PC-9 (cell line): ENCODE measurements at regions not wholly inside any gene's neighbourhood (a gene's known extent, or its start where the extent isn't known, plus 50 kb on each side); places are given as distances from the start of the nearest gene placed in this dataset.

Source experiments
- CTCF ChIP-seq: fragments of 200-600 bp; sonication (generic); conservative IDR thresholded peaks from 2 replicates; pipeline ENCODE4 v1.6.1; 2017; ENCODE audit warnings: mixed run types, antibody characterized with exemption, mild to moderate bottlenecking, moderate library complexity
- EZH2 ChIP-seq: fragments of 200-600 bp; sonication (generic); IDR thresholded peaks from 2 replicates; pipeline ENCODE4 v1.8.0; 2017; ENCODE audit warnings: antibody characterized with exemption, low read depth

GRCh38 chr10:133019651-133020050, 68.1 kb upstream of the ADGRA1 start:
- TF ChIP-seq CTCF (no peak), EZH2 (no peak)
